ENCODE measurements at regions not wholly inside any gene's neighbourhood (a gene's known extent, or its start where the extent isn't known, plus 50 kb on each side); places are given as distances from the start of the nearest gene placed in this dataset.

DNA sequence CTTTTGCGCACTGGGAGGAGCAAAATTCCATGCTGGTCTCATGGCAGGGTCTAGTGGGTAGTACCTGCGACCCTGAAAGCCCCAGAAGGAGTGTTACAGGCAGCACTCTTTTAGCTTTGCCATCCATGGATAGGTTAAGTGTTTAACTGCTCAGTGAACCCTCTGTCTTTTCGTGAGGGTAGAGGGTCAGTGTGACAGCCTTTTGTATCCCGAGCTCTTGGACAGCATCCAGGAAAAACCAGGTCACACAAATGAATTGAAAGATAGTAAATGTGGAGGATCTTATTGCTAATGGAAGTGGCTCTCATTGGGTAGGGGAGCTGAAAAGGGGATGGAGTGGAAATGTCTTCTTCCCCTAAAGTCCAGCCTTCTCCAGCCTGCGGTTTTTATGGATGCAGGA is 57.8 kb upstream of the CCDC112 start:
- TF ChIP-seq, protein P1, sequence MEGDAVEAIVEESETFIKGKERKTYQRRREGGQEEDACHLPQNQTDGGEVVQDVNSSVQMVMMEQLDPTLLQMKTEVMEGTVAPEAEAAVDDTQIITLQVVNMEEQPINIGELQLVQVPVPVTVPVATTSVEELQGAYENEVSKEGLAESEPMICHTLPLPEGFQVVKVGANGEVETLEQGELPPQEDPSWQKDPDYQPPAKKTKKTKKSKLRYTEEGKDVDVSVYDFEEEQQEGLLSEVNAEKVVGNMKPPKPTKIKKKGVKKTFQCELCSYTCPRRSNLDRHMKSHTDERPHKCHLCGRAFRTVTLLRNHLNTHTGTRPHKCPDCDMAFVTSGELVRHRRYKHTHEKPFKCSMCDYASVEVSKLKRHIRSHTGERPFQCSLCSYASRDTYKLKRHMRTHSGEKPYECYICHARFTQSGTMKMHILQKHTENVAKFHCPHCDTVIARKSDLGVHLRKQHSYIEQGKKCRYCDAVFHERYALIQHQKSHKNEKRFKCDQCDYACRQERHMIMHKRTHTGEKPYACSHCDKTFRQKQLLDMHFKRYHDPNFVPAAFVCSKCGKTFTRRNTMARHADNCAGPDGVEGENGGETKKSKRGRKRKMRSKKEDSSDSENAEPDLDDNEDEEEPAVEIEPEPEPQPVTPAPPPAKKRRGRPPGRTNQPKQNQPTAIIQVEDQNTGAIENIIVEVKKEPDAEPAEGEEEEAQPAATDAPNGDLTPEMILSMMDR (IDR thresholded peaks at IDR 0.05) = no peak
- no peak for TF ChIP-seq POLR2A (IDR thresholded peaks at IDR 0.05; ENCODE audit: low read depth)
- no peak for TF ChIP-seq POLR2AphosphoS5 (IDR thresholded peaks at IDR 0.05)
